Sciatic nerve (tissue), 2 donors: ENCODE measurements at regions not wholly inside any gene's neighbourhood (a gene's known extent, or its start where the extent isn't known, plus 50 kb on each side); places are given as distances from the start of the nearest gene placed in this dataset.
"Not testable (repeated sequence)": the region's sequence is repeated elsewhere in the genome, so short reads cannot be mapped to it uniquely, and the experiment has no call there.

Experiments
- ATAC-seq: fragments of 200-7000 bp; cut with Tn5 transposase; one replicate; pipeline ENCODE4 v1.9.1; 2020; ENCODE audit warnings: mild to moderate bottlenecking, moderate library complexity
- DNase-seq: peaks from one replicate; pipeline ENCODE4 v3.0.0-alpha.2; 2020; ENCODE audit warnings: low spot score
- intact Hi-C: fragments of 100-400 bp; cut with DNase I; formaldehyde crosslinking; loops from one replicate; pipeline ENCODE4 v1.14.2; 2022
- donor health status: DM: no; HTN: no; CAD: no.
- donor health status: DM: no; HTN: no; CAD: no.

DNA sequence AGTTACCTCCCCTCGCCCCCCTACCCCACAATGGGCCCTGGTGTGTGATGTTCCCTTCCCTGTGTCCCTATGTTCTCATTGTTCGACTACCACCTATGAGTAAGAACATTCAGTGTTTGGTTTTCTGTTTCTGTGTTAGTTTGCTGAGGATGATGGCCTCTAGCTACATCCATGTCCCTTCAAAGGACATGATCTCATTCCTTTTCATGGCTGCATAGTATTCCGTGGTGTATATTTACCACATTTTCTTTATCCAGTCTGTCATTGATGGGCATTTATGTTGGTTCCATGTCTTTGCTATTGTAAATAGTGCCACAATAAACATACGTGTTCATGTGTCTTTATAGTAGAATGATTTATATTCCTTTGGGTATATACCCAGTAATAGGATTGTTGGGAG lies 90.2 kb upstream of the ZEB1 start:
- ATAC-seq, DNase-seq, intact Hi-C loops: not testable (repeated sequence)

DNA sequence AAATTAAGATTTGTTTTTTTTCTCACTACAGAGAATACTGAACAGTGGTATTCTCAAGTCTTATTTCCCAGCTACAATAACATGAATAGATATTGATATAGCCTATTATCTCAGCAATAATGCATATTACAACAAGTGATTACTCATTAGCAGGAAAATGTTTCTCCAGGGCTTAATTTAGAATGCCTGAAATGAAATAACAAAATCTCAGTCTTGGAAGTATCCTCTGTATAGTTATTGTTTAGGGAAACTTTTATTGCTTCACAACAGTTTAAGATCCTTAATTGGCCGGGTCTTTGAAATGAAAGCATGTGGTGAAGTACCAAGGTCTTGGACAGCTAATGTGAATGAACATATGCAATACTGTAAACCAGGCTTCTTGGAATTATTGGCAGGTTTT lies 79.1 kb upstream of the ZEB1 start:
- DNase-seq: no peak
- intact Hi-C loops: no loop called here
- no peak for ATAC-seq

GRCh38 chr10:31242902-31243301 lies 76.1 kb upstream of the ZEB1 start:
- ATAC-seq (peak; percentile 71), DNase-seq (no peak)
- intact Hi-C loops: no loop called here

DNA sequence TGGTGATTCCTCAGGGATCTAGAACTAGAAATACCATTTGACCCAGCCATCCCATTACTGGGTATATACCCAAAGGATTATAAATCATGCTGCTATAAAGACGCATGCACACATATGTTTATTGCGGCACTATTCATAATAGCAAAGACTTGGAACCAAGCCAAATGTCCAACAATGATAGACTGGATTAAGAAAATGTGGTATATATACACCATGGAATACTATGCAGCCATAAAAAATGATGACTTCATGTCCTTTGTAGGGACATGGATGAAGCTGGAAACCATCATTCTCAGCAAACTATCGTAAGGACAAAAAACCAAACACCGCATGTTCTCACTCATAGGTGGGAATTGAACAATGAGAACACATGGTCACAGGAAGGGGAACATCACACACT lies 67.9 kb upstream of the ZEB1 start:
- DNase-seq, ATAC-seq, intact Hi-C loops: not testable (repeated sequence)

DNA sequence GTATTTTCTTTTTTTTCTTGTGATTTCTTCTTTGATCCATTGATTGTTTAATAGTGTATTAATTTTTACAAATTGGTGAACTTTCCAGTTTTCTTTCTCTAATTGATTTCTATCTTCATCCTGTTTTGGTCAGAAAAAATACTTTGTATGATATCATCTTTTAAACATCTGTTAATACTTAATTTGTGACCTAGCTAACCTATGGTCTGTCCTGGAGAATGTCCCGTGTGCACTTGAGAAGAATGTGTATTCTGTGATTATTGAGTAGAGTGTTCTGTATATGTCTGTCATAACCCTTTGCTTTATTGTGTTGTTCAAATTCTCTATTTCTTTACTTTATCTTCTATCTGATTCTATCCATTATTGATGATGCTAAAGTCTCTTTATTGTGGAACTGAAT lies 65.8 kb upstream of the ZEB1 start:
- intact Hi-C loops: no loop called here
- no peak for DNase-seq
- no peak for ATAC-seq

DNA sequence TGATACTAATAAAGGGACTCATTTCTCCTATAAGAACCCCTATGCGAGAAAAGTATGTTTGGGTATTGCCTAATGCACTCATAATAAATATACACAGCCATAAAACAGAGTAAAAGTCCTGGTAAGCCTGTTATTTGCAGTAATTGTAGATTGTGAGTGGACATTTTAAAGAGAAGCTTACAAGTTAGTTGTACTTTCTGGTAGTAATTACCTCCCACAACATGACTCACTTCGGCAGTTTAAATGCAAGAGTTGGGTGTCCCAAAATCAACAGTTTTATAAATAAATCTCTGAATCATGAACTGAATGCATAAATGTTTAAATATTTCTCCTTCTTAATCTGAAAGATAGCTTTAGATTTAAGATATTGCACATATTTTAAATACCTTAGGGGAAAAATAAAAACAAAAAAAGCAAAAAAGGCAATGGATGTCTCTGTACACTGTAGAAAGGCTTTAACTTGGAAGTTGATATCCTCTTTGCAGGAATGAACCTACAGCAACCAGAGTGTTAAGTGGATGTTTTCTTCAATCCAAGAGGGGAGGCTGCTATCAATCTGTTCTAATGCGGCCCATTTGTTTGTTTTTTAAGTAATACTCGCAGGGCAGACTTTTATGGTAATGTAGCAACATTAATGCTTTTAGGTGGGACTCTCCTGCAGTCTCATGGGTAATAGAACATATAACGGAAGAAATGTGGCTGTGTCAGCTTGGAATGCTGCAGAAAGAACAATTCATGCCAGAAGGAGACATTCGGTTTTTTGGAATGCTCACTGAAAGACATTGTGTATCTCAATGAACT lies 57.3 kb upstream of the ZEB1 start:
- intact Hi-C loops: no loop called here
- ATAC-seq (peak; percentile 47), DNase-seq (no peak)

DNA sequence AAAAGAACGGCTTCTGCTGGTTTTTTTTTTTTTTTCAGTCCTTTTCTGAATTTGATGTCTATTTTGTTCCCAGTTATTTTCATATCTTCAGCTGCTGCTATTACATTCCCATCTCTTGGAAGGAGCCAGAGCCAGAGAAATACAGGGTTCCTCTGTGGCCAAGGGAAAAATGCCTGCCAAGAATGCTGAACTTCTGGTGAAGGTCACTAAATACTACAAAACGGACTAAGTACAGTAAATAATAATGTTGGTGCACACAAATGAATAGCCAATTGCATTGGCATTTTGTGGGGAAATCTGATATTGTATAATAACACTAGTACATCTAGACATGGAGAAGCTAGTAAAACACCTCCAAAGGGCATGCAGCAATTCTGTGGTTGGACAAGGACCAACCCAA lies 56.3 kb upstream of the ZEB1 start:
- intact Hi-C loops: no loop called here
- no peak for DNase-seq
- ATAC-seq: peak; percentile 91

DNA sequence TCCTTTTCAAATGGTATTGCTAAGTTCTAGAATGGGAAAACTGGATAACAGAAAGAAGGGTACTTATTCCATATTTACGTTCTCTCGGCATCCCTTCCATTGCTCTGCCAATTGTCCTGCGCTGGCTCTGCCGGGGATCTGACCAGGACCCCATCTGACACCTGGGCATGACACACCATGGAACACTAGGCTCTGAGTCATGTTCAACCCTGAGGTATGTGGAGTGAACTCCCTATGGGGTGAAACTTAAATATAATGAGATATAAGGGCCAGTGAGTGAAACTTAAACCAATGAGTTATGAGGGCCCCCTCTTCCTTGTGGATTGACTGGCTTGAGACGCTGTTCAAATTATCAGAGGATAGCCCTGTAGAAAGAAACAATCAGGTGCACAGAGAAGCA lies 55.1 kb upstream of the ZEB1 start:
- ATAC-seq: no peak
- no peak for DNase-seq
- intact Hi-C loops: no loop called here

- DNase-seq (no peak), ATAC-seq (peak; percentile 87)
- intact Hi-C loops: no loop called here
Observed at GRCh38 chr10:31268444-31269303, 50.3 kb upstream of the ZEB1 start.
